ENCODE measurements at regions not wholly inside any gene's neighbourhood (a gene's known extent, or its start where the extent isn't known, plus 50 kb on each side); places are given as distances from the start of the nearest gene placed in this dataset.

GRCh38 chr16:50878536-50878935 lies 136.7 kb downstream of the CYLD start:
- TF ChIP-seq CTCF (conservative IDR thresholded peaks at IDR 0.05; ENCODE audit: low read depth, low read length) (no peak), MAFK (IDR thresholded peaks at IDR 0.05; ENCODE audit: low read depth, low read length) (no peak), POLR2A (IDR thresholded peaks at IDR 0.05; ENCODE audit: low read depth, low read length) (no peak), SMC3 (IDR thresholded peaks at IDR 0.05; ENCODE audit: low read depth, low read length) (no peak), ELK1 (IDR thresholded peaks at IDR 0.05; ENCODE audit: borderline replicate concordance, low read depth, low read length) (no peak), MAZ (IDR thresholded peaks at IDR 0.05; ENCODE audit: borderline replicate concordance, low read depth, low read length) (no peak), USF2 (IDR thresholded peaks at IDR 0.05; ENCODE audit: low read depth, low read length) (no peak), CEBPB (IDR thresholded peaks at IDR 0.05; ENCODE audit: low read depth, low read length) (no peak), BHLHE40 (IDR thresholded peaks at IDR 0.05; ENCODE audit: low read depth, low read length) (no peak), MXI1 (IDR thresholded peaks at IDR 0.05; ENCODE audit: borderline replicate concordance, low read depth, low read length) (no peak), RAD21 (IDR thresholded peaks at IDR 0.05; ENCODE audit: low read length) (no peak)

Measured in IMR-90 (cell line).